Testis (tissue), 2 donors: ENCODE measurements at regions not wholly inside any gene's neighbourhood (a gene's known extent, or its start where the extent isn't known, plus 50 kb on each side); places are given as distances from the start of the nearest gene placed in this dataset.
A peak's percentile ranks its signal among the peaks of the same experiment; 100 is the strongest.
"Not testable (repeated sequence)": the region's sequence is repeated elsewhere in the genome, so short reads cannot be mapped to it uniquely, and the experiment has no call there.

Source experiments
- DNase-seq: peaks from one replicate; pipeline ENCODE4 v3.0.0-alpha.2; 2019
- H3K27ac ChIP-seq, 2 donors: fragments of 200-600 bp; sonication (generic); one replicate each; pipeline ENCODE4 v1.5.1; 2019
- H3K27me3 ChIP-seq: fragments of 200-600 bp; sonication (generic); one replicate; pipeline ENCODE4 v1.5.1; 2019
- H3K36me3 ChIP-seq: fragments of 200-600 bp; sonication (generic); one replicate; pipeline ENCODE4 v1.5.1; 2017; ENCODE audit warnings: low read depth; ENCODE audit errors: missing control alignments
- H3K4me1 ChIP-seq: fragments of 200-600 bp; sonication (generic); one replicate; pipeline ENCODE4 v1.5.1; 2019
- H3K4me3 ChIP-seq, 2 donors: fragments of 200-600 bp; sonication (generic); one replicate each; pipeline ENCODE4 v1.5.1; 2017 to 2019
- H3K9me3 ChIP-seq: fragments of 200-600 bp; sonication (generic); one replicate; pipeline ENCODE4 v1.5.1; 2017
- CTCF ChIP-seq, 3 experiments: fragments of 450-650 bp in 2 of 3; fragments of 200-600 bp in 1 of 3; sonication (generic) in 1 of 3; IDR thresholded peaks; one replicate each; pipeline ENCODE4 v1.5.1; 2016 to 2019; ENCODE audit warnings: antibody characterized with exemption in 3 of 3, mild to moderate bottlenecking in 2 of 3, moderate library complexity in 1 of 3
- POLR2A ChIP-seq: fragments of 450-650 bp; IDR thresholded peaks from one replicate; pipeline ENCODE4 v1.6.1; 2017; ENCODE audit warnings: antibody characterized with exemption, mild to moderate bottlenecking, moderate library complexity
- WGBS, 2 donors: methylation state at CpG; one replicate each; pipeline ENCODE4 v1.1.5; 2018; 5-methylcytosine and 5-hydroxymethylcytosine counted together
- intact Hi-C: fragments of 100-400 bp; cut with DNase I; formaldehyde crosslinking; loops from one replicate; pipeline ENCODE4 v1.15.1; 2023; ENCODE audit warnings: low total_unique reads

- H3K27me3 ChIP-seq = no peaks in the 10 kb centered on the region
- intact Hi-C loops = no loop called here
- no peak overlapping the region for H3K27ac ChIP-seq
- no peaks in the 10 kb centered on the region for H3K36me3 ChIP-seq
- no peaks in the 10 kb centered on the region for H3K4me1 ChIP-seq
- TF ChIP-seq CTCF (IDR thresholded peaks at IDR 0.05) = no peak
- no peak for TF ChIP-seq POLR2A
- 73 to 79% methylated on average over 4 of the region's 4 CpGs for WGBS, 2 donors
- H3K9me3 ChIP-seq = no peaks in the 10 kb centered on the region
- no peak for DNase-seq
- H3K4me3 ChIP-seq = no peak overlapping the region
Observed at GRCh38 chr12:46629331-46630229, 196.2 kb downstream of the SLC38A4 start.

- Histone ChIP-seq H3K27me3 (no peaks in the 10 kb centered on the region), H3K36me3 (no peaks in the 10 kb centered on the region), H3K4me3 (no peak overlapping the region), H3K27ac (no peak overlapping the region), H3K9me3 (no peaks in the 10 kb centered on the region), H3K4me1 (no peaks in the 10 kb centered on the region)
- intact Hi-C loops = no loop called here
- no peak for DNase-seq
- WGBS, 2 donors = 91 to 92% methylated on average over 1 of the region's 1 CpG
- TF ChIP-seq POLR2A (no peak), CTCF (IDR thresholded peaks at IDR 0.05) (no peak)
Observed at GRCh38 chr12:46628176-46628575, 197.6 kb downstream of the SLC38A4 start.

- intact Hi-C loops = no loop called here
- TF ChIP-seq POLR2A = no peak
- no peak for TF ChIP-seq CTCF (IDR thresholded peaks at IDR 0.05)
- Histone ChIP-seq H3K4me1 (no peaks in the 10 kb centered on the region), H3K4me3 (no peak overlapping the region), H3K9me3 (no peaks in the 10 kb centered on the region), H3K36me3 (no peaks in the 10 kb centered on the region), H3K27ac (no peak overlapping the region), H3K27me3 (no peaks in the 10 kb centered on the region)
- no peak for DNase-seq
- 95 to 98% methylated on average over 3 of the region's 3 CpGs for WGBS, 2 donors
Observed at GRCh38 chr12:46627686-46628085, 198.1 kb downstream of the SLC38A4 start.

GRCh38 chr12:46619474-46619873 lies 206.3 kb downstream of the SLC38A4 start:
- H3K36me3 ChIP-seq, H3K9me3 ChIP-seq, intact Hi-C loops, H3K4me3 ChIP-seq, H3K27me3 ChIP-seq, DNase-seq, H3K27ac ChIP-seq, H3K4me1 ChIP-seq: not testable (repeated sequence)
- 88 to 93% methylated on average over 2 to 5 of the region's 5 CpGs for WGBS, 2 donors

GRCh38 chr12:46617737-46618136 lies 208.1 kb downstream of the SLC38A4 start:
- intact Hi-C loops, DNase-seq, H3K36me3 ChIP-seq, H3K9me3 ChIP-seq, H3K27ac ChIP-seq, H3K27me3 ChIP-seq, H3K4me3 ChIP-seq, H3K4me1 ChIP-seq: not testable (repeated sequence)
- WGBS, 2 donors = 92 to 94% methylated on average over 11 of the region's 11 CpGs

GRCh38 chr12:46617167-46617566 lies 208.6 kb downstream of the SLC38A4 start:
- peaks cover 3% of the 10 kb centered on the region for H3K4me1 ChIP-seq
- TF ChIP-seq CTCF (IDR thresholded peaks at IDR 0.05) (no peak), POLR2A (no peak)
- peak overlapping the region in 1 of 2 donors; percentile 44 for H3K27ac ChIP-seq
- H3K9me3 ChIP-seq = no peaks in the 10 kb centered on the region
- H3K27me3 ChIP-seq = no peaks in the 10 kb centered on the region
- WGBS, 2 donors = 58 to 70% methylated on average over 4 of the region's 4 CpGs
- H3K4me3 ChIP-seq = no peak overlapping the region
- H3K36me3 ChIP-seq = no peaks in the 10 kb centered on the region
- DNase-seq = peak; percentile 44
- intact Hi-C loops = no loop called here
